HG03439 (cell line): ENCODE measurements at regions not wholly inside any gene's neighbourhood (a gene's known extent, or its start where the extent isn't known, plus 50 kb on each side); places are given as distances from the start of the nearest gene placed in this dataset.
"Not testable (repeated sequence)": the region's sequence is repeated elsewhere in the genome, so short reads cannot be mapped to it uniquely, and the experiment has no call there.

Experiments
- ATAC-seq: cut with Tn5 transposase; IDR thresholded peaks from one replicate; pipeline ENCODE4 v1.9.1; 2021; ENCODE audit warnings: mild to moderate bottlenecking, moderate library complexity; ENCODE audit not compliant: unreplicated experiment

DNA sequence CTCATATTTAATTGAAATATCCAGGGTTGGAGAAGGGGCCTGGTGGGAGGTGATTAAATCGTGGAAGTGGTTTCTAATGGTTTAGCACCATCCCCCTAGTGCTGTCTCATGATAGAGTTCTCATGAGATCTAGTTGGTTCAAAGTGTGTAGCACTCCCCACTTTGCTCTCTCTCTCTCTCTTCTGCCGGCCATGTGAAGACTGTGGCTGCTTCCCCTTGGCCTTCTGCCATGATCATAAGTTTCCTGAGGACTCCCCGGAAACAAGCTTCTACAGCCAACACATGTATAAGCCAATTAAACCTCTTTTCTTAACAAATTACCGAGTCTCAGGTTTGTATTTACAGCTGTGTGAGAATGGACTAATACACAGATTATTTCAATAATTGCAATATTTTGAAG, 305.8 kb upstream of the KCND2 start:
- no peak for ATAC-seq

DNA sequence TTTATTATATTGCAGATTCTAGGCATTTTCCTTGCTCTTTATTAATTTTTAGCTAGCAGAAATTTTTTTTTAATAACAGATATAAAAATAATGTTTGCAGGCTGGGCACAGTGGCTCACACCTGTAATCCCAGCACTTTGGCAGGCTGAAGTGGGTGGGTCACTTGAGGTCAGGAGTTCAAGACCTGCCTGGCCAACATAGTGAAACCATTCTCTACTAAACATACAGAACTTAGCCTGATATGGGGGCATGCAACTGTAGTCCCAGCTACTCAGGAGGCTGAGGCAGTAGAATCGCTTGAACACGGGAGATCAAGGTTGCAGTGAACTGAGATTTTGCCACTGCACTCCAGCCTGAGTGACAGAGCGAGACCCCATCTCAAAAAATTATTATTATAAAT, 304.6 kb upstream of the KCND2 start:
- not testable (repeated sequence) for ATAC-seq

DNA sequence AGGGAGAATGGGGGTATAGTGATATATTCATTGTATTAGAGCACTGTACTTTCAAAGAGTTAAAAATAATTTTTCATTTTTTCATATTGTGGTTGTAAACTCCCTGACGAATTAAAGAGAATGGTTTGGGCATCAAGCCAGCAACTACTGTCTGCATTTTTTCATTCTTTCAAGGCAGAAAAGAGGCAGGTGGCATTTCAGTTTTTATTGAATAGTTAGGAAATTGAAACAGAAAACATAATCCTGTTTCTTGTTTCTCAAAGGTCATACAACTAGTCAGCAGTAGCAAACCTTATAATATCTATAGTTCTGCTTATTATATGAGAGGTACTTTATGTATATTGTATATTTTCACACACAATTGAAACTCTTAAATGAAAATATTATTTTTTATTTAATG, 303.9 kb upstream of the KCND2 start:
- no peak for ATAC-seq

DNA sequence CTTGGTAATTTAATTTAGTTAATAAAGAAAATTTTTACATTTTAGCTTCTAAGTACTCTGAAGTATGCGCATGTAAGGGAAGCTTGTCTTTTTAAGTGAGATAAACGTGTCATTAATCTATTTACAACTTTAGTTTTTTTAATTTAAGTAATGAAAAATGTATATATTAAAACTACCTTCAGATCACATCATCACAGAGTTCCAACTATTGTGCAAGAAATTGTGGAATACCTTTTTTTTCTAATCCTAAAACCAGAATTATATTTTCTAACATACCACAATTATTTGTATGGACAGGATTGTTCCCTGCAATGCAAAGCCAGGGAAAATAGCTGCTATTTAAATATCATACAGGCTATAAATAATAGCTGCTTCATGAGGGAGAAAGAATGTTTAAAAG, 303.2 kb upstream of the KCND2 start:
- ATAC-seq, result no peak

DNA sequence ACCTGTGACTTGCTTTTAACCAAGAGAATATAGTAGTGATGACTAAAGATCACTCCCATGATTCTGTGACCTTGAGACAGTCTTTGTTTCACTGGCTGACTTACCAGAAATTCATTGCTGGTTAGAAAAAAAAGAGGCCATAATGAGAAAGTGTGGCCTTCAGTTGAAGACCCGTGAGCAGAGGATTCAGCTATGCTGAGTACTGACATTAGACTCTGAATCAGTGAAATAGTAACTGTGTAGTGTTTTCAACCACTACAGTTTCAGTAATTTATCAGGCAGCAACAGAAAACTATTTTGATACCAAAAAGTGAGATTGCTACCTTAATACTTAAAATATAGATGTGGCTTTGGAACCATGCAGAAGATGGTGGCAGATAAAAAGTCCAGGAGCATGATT, 298.0 kb upstream of the KCND2 start:
- ATAC-seq, result no peak

DNA sequence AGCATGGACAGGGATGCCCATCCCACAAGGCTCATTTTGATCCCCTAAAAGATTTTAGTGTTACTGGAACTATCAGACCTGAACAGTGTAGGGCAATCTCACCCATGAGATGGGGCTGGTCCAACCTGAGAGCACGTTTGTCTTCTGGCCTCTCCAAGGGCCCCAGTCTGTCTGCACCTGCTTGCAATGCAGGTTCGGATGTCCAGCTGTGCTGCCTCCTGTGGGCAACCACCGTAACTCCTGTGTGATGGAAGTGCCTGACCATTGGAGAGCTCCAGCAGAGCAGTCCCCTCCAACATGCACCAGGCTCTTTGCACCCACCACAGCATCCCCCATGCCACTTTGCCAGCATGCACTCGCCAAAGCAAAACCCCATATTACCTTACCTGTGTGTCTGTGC, 290.1 kb upstream of the KCND2 start:
- ATAC-seq, result no peak

DNA sequence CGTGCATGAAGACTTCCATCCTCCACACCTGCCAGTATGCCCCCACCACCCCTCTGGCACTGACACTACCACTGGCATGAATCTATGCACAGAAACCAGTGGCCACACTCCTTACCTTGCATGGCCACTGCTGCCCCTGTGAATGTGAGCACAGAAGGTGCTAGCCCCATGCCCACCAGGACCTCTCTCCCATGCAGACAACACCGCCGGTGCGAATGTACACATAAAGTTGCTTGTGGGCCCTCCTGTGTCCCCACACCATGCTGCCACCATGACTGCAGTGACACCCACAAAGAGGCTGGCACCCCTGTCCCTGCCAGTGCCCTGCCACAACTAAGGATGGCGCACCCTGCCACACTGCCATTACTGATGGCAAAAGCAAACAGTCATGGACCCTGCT, 289.5 kb upstream of the KCND2 start:
- ATAC-seq, result no peak

DNA sequence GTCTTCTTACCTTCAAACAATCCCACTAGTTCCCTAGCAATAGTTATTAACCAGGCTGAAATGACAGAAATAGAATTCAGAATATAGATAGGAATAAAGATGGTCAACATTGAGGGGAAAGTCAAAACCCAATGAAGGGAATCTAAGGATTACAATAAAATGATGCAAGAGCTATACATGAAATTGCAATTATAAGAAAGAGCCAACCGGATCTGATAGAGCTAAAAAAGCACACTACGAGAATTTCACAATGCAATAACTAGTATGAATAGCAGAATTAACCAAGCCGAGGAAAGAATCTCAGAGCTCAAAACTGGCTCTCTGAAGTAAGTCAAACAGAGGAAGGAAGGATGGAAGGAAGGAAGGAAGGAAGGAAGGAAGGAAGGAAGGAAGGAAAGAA, 288.7 kb upstream of the KCND2 start:
- ATAC-seq, result no peak

DNA sequence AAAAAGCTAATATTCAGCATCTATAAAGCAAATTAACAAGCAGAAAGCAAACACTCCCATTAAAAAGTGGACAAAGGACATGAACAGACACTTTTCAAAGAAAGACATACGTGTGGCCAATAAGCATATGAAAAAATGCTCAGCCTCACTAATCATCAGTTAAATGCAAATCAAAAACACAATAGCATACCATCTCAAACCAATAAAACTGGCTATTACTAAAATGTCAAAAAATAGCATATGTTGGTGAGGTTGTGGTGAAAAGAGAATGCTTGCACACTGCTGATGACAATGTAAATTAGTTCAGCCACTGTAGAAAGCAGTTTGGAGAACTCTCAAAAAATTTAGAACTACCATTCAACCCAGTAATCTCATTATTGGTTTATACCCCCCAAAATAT, 284.6 kb upstream of the KCND2 start:
- no peak for ATAC-seq

DNA sequence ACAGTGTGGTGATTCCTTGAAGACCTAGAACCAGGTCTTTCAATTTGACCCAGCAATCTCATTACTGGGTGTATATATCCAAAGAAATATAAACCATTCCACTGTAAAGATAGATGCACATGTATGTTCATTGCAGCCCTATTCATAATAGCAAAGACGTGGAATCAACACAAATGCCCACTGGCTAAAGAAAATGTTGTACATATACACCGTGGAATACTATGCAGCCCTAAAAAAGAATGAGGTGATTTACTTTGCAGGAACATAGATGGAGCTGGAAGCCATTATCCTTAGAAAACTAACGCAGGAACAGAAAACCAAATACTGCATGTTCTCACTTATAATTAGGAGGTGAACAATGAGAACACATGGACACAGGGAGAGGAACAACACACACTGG, 278.0 kb upstream of the KCND2 start:
- no peak for ATAC-seq

DNA sequence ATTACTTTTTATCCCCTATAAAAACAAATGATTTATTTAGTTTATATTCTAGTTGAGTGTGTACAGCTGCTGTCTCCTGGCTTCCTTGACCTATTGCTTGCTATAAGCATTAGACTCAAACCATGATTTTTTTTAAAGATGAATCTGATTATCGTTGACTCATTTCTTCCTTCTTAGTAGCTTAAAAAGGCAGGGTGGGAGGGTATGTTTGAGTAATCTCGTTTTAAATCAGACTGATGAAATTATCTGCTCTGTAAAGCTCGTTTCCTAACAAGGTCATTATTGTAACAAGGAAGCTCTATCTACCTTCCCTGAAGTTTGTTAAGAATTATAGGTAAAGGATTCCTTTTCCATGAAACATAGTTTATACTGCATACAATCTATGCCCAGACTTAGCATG, 276.3 kb upstream of the KCND2 start:
- ATAC-seq, result no peak

DNA sequence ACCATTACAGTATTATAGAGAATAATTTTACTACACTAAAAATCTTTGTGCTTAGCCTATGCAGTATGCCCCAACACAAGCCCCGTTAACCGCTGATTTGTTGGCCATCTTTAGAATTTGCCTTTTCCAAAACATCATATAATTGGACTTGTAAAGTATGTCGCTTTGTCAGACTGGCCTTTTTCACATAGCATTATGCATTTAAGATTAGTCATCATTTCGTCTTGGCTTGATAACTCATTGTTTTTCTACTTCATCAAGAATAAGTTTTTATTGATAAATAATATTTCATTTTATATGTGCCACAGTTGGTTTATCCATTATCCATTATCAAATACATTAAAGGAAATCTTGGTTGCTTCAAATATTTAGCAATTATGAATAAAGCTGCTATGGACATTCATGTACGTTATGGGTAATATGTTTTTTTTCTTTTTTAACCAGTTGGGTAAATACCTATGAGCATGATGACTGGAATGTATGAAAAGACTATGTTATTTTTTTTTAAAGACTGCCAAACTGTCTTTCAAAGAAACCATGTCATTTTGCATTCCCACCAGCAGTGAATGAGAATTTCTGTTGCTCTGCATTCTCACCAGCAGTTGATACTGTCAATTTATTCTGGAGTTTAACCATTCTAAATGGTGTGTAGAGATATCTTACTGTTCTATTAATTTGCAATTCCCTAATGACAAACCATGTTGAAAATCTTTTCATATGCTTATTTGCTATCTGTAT, 273.1 kb upstream of the KCND2 start:
- ATAC-seq, result no peak

DNA sequence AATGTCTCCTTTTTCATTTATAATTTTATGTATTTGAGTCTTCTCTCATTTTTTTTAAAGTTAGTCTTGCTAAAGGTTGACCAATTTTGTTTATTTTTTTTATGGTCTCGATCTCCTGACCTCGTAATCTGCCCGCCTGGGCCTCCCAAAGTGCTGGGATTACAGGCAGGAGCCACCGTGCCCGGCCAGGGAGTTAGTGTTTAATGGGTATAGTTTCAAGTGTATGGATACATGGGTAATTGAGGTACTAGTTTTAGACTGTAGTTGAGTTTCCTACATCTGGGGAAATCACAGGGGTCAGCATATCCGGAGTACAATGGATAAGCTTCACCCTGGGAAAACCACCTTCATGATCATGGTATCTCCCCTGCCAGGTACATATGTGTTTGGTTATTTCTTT, 267.3 kb upstream of the KCND2 start:
- ATAC-seq, result no peak

DNA sequence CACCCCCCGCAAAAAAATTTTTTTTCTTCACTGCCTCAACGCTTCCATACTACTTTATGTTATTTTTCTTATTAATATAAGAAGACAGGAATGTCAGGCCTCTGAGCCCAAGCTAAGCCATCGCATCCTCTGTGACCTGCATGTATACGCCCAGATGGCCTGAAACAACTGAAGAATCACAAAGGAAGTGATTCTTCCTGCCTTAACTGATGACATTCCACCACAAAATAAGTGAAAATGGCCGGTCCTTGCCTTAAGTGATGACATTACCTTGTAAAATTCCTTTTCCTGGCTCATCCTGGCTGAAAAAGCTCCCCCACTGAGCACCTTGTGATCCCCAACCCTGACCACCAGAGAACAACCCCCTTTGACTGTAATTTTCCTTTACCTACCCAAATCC, 258.7 kb upstream of the KCND2 start:
- ATAC-seq, result not testable (repeated sequence)

DNA sequence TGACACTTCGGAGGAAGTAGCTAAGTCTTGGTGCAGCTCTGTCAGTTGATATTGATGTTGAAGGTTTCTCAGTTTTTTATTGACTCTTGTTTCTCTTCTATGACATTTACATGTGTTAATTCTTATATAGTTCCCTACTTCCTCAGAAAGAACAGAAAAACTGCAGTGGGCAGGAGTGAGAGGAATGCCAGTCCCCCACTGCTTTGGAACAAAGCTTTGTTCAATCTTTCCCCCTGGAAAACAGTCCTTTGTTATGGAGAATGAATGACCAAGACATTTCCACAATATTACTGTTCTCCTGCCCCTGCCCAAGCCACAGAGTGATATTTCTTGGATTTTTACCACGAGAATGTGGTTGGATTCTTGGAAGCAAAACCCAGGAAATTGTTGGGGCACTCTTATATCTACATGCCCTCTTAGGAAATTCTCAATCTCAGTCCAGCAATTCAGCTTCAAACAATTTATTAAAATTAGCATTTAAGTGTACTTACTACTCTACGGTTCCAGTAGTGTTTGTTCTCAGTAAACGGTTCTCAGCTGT, 258.0 kb upstream of the KCND2 start:
- no peak for ATAC-seq

DNA sequence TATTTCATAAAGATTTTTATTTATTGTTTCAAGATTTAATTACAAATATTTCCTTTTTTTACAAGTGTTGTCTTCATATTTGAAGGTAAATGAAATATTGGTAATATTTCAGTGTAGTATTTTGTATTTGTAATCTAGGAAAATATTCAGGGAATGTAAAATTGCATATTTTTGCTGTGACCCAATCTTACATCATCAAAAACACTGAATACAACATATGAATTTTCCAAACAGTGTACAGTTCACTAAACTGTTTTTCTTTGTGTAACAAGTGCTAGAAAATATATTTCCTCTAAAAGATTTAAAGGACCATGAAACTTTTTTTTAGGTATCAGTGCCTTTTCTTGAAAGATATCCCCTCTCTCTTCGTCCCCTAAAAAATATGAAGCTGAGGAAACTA, 251.9 kb upstream of the KCND2 start:
- no peak for ATAC-seq

DNA sequence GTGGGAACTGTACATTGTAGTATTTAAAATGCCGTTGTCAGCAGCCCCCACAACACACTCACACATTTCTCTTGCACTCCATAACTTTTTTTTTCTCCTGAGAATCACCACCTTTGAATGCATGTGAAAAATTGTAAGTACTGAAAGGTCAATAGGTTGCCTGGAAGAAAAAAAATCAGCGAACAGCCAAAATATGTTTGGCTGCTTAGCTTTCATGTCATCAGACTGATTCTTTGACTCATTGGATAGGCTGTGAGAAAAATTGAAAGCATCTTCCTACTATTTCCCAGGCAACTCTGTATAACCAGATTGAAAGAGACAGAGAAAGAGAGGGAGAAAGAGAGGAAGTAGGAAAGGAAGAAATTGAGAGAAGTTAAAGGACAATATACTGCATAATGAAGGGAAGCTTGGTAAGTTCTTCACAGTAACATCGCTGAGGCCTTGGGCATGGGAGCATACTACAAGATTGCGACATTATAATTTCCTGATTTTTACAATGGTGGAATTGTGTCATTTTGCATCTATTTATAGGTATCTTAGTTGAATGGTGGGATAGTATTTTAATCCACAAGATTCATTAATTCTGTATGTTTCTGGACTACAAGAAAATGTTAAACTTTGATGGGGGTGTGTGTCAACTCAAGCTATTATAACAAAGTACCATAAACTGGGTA, 249.3 kb upstream of the KCND2 start:
- ATAC-seq, result no peak

DNA sequence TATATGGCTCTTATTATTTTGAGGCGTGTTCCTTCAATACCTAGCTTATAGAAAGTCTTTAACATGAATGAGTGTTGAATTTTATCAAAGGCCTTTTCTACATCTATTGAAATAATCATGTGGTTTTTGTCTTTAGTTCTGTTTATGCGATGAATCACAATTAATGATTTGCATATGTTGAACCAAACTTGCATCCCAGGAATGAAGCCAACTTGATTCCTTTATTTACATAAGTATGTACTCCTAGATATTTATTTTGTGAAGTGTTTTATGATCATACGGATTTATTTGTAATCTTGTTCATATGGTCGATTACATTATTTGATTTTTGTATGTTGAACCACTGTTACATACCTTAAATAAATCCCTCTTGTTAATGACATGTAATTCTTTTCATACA, 244.3 kb upstream of the KCND2 start:
- no peak for ATAC-seq

DNA sequence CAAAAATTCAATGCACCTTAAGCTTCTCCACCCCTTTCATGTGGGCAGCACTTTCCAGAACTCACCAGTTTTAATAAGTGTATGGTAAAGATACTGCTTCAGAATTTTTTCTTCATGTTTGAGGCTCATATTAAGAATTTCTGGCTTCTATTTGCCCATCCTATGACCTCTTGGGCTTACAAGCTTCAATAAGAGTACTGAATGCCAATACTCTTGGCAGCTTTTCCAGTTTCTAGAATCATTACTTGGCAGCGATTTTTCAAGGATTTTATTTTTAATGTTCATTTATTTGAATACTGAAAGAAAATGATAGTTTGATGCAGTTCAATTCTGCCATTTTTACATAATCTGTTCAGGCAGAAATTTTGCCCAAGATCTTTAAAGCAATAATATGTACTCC, 242.1 kb upstream of the KCND2 start:
- no peak for ATAC-seq

DNA sequence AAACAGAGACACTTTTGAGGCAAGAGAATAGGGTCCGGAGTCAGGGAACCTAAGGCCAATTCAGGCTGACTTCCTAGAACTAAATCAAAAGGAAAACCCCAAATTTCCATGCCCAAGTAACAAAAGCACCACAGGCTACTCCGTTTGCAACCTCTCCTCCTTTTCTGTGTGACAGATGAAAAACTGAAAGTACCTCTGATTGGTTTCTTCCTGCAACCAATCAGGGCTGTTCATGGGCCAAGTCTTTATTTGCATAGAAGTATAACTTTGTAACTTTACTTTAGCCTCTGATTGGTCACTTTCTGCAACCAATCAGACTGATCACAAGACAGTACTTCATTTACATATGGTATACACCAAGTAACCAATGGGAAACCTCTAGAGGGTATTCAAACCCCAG, 239.9 kb upstream of the KCND2 start:
- ATAC-seq, result no peak

DNA sequence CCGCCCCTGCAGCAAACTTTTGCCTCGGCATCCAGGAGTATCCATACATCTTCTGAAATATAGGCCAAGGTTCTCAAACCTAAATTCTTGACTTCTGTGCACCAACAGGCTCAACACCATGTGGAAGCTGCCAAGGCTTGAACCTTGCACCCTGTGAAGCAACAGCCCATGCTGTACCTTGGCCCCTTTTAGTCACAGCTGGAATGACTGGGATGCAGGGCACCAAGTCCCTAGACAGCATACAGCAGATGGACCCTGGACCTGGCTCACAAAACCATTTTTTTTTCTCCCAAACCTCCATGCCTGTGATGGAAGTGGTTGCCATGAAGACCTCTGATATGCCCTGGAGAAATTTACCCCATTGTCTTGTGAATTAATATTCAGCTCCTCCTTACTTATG, 233.8 kb upstream of the KCND2 start:
- ATAC-seq, result no peak

DNA sequence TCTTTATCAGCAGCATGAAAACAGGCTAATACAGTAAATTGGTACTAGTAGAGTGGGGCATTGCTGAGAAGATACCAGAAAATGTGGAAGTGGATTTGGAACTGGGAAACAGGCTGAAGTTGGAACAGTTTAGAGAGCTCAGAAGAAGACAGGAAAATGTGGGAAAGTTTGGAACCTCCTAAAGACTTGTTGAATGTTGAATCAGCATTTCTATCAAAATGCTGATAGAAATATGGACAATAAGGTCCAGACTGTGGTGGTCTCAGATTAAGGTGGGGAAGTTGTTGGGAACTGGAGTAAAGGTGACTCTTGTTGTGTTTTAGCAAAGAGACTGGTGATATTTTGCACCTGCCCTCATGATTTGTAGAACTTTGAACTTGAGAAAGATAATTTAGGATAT, 231.2 kb upstream of the KCND2 start:
- ATAC-seq, result no peak

DNA sequence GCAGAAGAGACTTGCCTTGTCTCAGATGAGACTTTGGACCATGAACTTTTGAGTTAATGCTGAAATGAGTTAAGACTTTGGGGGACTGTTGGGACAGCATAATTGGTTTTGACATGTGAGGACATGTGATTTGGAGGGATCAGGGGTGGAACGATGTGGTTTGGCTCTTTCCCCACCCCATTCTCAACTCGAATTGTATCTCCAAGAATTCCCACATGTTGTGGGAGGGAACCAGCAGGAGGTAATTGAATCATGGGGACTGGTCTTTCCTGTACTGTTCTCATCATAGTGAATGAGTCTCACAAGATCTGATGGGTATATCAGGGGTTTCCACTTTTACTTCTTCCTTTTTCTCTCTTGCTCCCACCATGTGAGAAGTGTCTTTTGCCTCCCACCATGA, 229.7 kb upstream of the KCND2 start:
- no peak for ATAC-seq
